A549 (cell line): ENCODE measurements at regions not wholly inside any gene's neighbourhood (a gene's known extent, or its start where the extent isn't known, plus 50 kb on each side); places are given as distances from the start of the nearest gene placed in this dataset.

Experiments used
- ATAC-seq, 2 experiments: fragments of 200-7000 bp in 1 of 2; fragments of >200 bp in 1 of 2; cut with Nextera tagmentation in 1 of 2; cut with Tn5 transposase in 1 of 2; 3 replicates each; pipeline versions ENCODE4 v1.8.0 to v1.9.1; 2018 to 2020; ENCODE audit warnings: mild to moderate bottlenecking in 1 of 2, moderate library complexity in 1 of 2
- CTCF ChIA-PET: fragments of 300-600 bp; sonication (Branson Sonifier 250); formaldehyde crosslinking; extraction: SDS; loops from one replicate; lab custom pipeline; 2021; ENCODE audit warnings: antibody characterized with exemption, inconsistent platforms; lab: Yijun Ruan, JAX
- POLR2A ChIA-PET: fragments of 350-600 bp; formaldehyde crosslinking; extraction: SDS; loops from one replicate; lab custom pipeline; 2021; ENCODE audit warnings: antibody characterized with exemption, inconsistent platforms; lab: Yijun Ruan, JAX
- DNase-seq, 2 experiments: peaks; one replicate each; pipeline versions ENCODE4 v3.0.0 to v3.0.0-alpha.2; 2011 to 2016; ENCODE audit warnings: low read depth in 1 of 2, low spot score in 1 of 2
- FAIRE-seq: peaks from 2 replicates; lab custom pipeline; 2011; peaks lifted over from hg19 to GRCh38; lab: Jason Lieb, UNC
- H3K27ac ChIP-seq, 2 experiments: fragments of >200 bp; sonication (Bioruptor Twin); formaldehyde crosslinking; 3 replicates each; pipeline ENCODE4 v1.5.1; 2016 to 2017
- H3K4me1 ChIP-seq: fragments of >200 bp; sonication (Bioruptor Twin); formaldehyde crosslinking; 3 replicates; pipeline ENCODE4 v1.6.1; 2016
- H3K4me2 ChIP-seq: fragments of >200 bp; sonication (Bioruptor Twin); formaldehyde crosslinking; 3 replicates; pipeline ENCODE4 v1.6.1; 2016
- H3K4me3 ChIP-seq: fragments of >200 bp; sonication (Bioruptor Twin); formaldehyde crosslinking; 3 replicates; pipeline ENCODE4 v1.5.1; 2016
- H3K9me3 ChIP-seq: fragments of >200 bp; sonication (Bioruptor Twin); formaldehyde crosslinking; 3 replicates; pipeline ENCODE4 v1.6.1; 2016
- BHLHE40 ChIP-seq: IDR thresholded peaks from 2 replicates; pipeline ENCODE4 v1.6.1; 2012; ENCODE audit warnings: low read depth, low read length, inconsistent platforms
- CHD4 ChIP-seq: fragments of 200-600 bp; sonication (generic); IDR thresholded peaks from 2 replicates; pipeline ENCODE4 v1.6.1; 2016; ENCODE audit warnings: antibody characterized with exemption, mild to moderate bottlenecking, borderline replicate concordance
- EHF ChIP-seq: fragments of 250-450 bp; sonication (Bioruptor Pico); IDR thresholded peaks from 2 replicates; pipeline ENCODE4 v1.5.0; 2020; ENCODE audit warnings: mild to moderate bottlenecking
- EHMT2 ChIP-seq: fragments of 200-600 bp; sonication (generic); IDR thresholded peaks from 2 replicates; pipeline ENCODE4 v1.6.1; 2016; ENCODE audit warnings: antibody characterized with exemption, low read depth, mild to moderate bottlenecking, moderate library complexity
- EP300 ChIP-seq, 2 experiments: fragments of >200 bp; sonication (Bioruptor Twin); formaldehyde crosslinking; IDR thresholded peaks; 2 replicates in 1 of 2; 3 replicates in 1 of 2; pipeline ENCODE4 v1.6.1; 2016 to 2017
- GATA3 ChIP-seq: IDR thresholded peaks from 2 replicates; pipeline ENCODE4 v1.6.1; 2012; ENCODE audit warnings: borderline replicate concordance
- KDM1A ChIP-seq: fragments of 200-600 bp; sonication (generic); IDR thresholded peaks from 2 replicates; pipeline ENCODE4 v1.6.1; 2016; ENCODE audit warnings: low read depth, mild to moderate bottlenecking
- KDM5A ChIP-seq: fragments of 200-600 bp; sonication (generic); IDR thresholded peaks from 2 replicates; pipeline ENCODE4 v1.6.1; 2016; ENCODE audit warnings: antibody characterized with exemption, mild to moderate bottlenecking
- MAFK ChIP-seq: fragments of 450-650 bp; IDR thresholded peaks from 2 replicates; pipeline ENCODE4 v1.6.1; 2014; ENCODE audit not compliant: partially characterized antibody
- MAZ ChIP-seq: fragments of 150-350 bp; IDR thresholded peaks from 2 replicates; pipeline ENCODE4 v1.6.1; 2014; ENCODE audit warnings: antibody characterized with exemption, low read depth, low read length, borderline replicate concordance
- NPAS2 ChIP-seq: fragments of 250-450 bp; sonication (Bioruptor Pico); IDR thresholded peaks from 2 replicates; pipeline ENCODE4 v1.8.0; 2022; ENCODE audit warnings: mild to moderate bottlenecking, moderate library complexity, borderline replicate concordance
- POLR2A ChIP-seq: IDR thresholded peaks from 2 replicates; pipeline ENCODE4 v1.6.1; 2012; ENCODE audit warnings: mild to moderate bottlenecking, low read length
- POLR2AphosphoS2 ChIP-seq: conservative IDR thresholded peaks from 2 replicates; pipeline ENCODE4 v1.6.1; 2012; ENCODE audit warnings: low read length, improper control_type of control experiment, inconsistent platforms
- RARB ChIP-seq: fragments of 250-450 bp; sonication (Bioruptor Pico); IDR thresholded peaks from 2 replicates; pipeline ENCODE4 v1.8.0; 2021; ENCODE audit warnings: mild to moderate bottlenecking, moderate library complexity
- RCOR1 ChIP-seq: fragments of 150-350 bp; IDR thresholded peaks from 2 replicates; pipeline ENCODE4 v1.6.1; 2014; ENCODE audit warnings: antibody characterized with exemption, low read length, low read depth
- RNF2 ChIP-seq: fragments of 200-600 bp; sonication (generic); IDR thresholded peaks from 2 replicates; pipeline ENCODE4 v1.6.1; 2016; ENCODE audit warnings: low read depth, mild to moderate bottlenecking, antibody characterized with exemption, moderate library complexity, borderline replicate concordance
- SREBF2 ChIP-seq: fragments of 450-650 bp; IDR thresholded peaks from 2 replicates; pipeline ENCODE4 v1.6.1; 2014; ENCODE audit warnings: mild to moderate bottlenecking, moderate library complexity
- TFCP2L1 ChIP-seq: fragments of 250-450 bp; sonication (Bioruptor Pico); IDR thresholded peaks from 2 replicates; pipeline ENCODE4 v1.5.0; 2021; ENCODE audit warnings: mild to moderate bottlenecking
- ZSCAN20 ChIP-seq: fragments of 250-450 bp; sonication (Bioruptor Pico); IDR thresholded peaks from 2 replicates; pipeline ENCODE4 v1.8.0; 2022; ENCODE audit warnings: mild to moderate bottlenecking, moderate library complexity
- WGBS: methylation state at CpG from one replicate; pipeline ENCODE4 v1.1.6; 2017; ENCODE audit errors: missing lambda C conversion rate; 5-methylcytosine and 5-hydroxymethylcytosine counted together
- TF ChIP-seq, protein P1 (sequence below): fragments of 450-650 bp; IDR thresholded peaks from 2 replicates; pipeline ENCODE4 v1.6.1; 2014; ENCODE audit warnings: antibody characterized with exemption
- TF ChIP-seq, protein P2 (sequence below): fragments of 250-450 bp; sonication (Bioruptor Pico); IDR thresholded peaks from 2 replicates; pipeline ENCODE4 v1.5.0; 2020; ENCODE audit warnings: low read depth, mild to moderate bottlenecking, moderate library complexity
- TF ChIP-seq, protein P3 (sequence below): IDR thresholded peaks from 2 replicates; pipeline ENCODE4 v1.6.1; 2012
- TF ChIP-seq, protein P4 (sequence below): fragments of >200 bp; sonication (Bioruptor Twin); formaldehyde crosslinking; IDR thresholded peaks from 3 replicates; pipeline ENCODE4 v1.5.1; 2016
- TF ChIP-seq, protein P5 (sequence below): fragments of 150-350 bp; IDR thresholded peaks from 2 replicates; pipeline ENCODE4 v1.6.1; 2014; ENCODE audit warnings: low read depth, mild to moderate bottlenecking, low read length
- TF ChIP-seq, protein P6 (sequence below): IDR thresholded peaks from 2 replicates; pipeline ENCODE4 v1.6.1; 2012
- TF ChIP-seq, protein P7 (sequence below): fragments of >200 bp; sonication (Bioruptor Twin); formaldehyde crosslinking; IDR thresholded peaks from 3 replicates; pipeline ENCODE4 v1.6.1; 2016

DNA sequence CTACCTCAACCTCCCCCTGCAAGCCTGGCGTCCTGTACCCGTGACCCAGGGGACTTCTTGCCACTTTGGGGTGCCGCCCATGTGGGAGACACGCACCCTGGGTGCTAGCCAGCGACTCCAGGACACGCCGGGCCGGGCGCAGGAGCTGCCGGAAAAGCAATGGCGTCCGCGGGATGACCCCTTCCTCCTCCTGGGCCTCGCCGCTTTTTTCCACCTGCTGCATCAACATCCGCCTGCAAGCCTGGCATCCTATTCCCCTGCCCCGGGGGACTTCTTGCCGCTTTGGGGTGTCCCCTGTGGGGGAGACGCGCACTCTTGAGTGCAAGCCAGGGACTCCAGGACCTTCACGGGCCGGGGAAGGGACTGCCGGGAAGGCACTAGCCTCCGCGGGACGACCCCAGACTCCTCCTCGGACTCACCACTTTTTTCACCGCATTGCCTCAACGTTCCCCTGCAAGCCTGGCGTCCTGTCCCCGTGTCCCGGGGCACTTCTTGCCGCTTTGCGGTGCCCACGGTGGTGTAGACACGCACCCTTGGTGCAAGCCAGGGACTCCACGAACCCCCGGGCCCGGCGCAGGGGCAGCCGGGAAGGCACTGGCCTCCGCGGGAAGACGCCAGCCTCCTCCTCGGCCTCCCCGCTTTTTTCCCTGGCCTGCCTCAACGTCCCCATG lies 237.8 kb downstream of the TUBA3C start:
- Histone ChIP-seq H3K27ac (no peak overlapping the region), H3K4me2 (no peak overlapping the region), H3K4me3 (no peak overlapping the region), H3K9me3 (no peaks in the 10 kb centered on the region), H3K4me1 (no peaks in the 10 kb centered on the region)
- FAIRE-seq (no peak), DNase-seq (no peak), ATAC-seq (no peak)
- ChIA-PET CTCF (no interaction called here), POLR2A (no interaction called here)
- TF ChIP-seq, protein P1, sequence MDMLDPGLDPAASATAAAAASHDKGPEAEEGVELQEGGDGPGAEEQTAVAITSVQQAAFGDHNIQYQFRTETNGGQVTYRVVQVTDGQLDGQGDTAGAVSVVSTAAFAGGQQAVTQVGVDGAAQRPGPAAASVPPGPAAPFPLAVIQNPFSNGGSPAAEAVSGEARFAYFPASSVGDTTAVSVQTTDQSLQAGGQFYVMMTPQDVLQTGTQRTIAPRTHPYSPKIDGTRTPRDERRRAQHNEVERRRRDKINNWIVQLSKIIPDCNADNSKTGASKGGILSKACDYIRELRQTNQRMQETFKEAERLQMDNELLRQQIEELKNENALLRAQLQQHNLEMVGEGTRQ: no peak
- TF ChIP-seq ZSCAN20 (CRISPR knock-in tag) (no peak), GATA3 (no peak), RARB (CRISPR knock-in tag) (no peak), CHD4 (no peak), SREBF2 (no peak), RNF2 (no peak), KDM1A (no peak), NPAS2 (CRISPR knock-in tag) (no peak), BHLHE40 (no peak), POLR2A (no peak), KDM5A (no peak), EHMT2 (no peak)
- TF ChIP-seq, protein P2, sequence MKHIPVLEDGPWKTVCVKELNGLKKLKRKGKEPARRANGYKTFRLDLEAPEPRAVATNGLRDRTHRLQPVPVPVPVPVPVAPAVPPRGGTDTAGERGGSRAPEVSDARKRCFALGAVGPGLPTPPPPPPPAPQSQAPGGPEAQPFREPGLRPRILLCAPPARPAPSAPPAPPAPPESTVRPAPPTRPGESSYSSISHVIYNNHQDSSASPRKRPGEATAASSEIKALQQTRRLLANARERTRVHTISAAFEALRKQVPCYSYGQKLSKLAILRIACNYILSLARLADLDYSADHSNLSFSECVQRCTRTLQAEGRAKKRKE (CRISPR knock-in tag): no peak
- TF ChIP-seq, protein P3, sequence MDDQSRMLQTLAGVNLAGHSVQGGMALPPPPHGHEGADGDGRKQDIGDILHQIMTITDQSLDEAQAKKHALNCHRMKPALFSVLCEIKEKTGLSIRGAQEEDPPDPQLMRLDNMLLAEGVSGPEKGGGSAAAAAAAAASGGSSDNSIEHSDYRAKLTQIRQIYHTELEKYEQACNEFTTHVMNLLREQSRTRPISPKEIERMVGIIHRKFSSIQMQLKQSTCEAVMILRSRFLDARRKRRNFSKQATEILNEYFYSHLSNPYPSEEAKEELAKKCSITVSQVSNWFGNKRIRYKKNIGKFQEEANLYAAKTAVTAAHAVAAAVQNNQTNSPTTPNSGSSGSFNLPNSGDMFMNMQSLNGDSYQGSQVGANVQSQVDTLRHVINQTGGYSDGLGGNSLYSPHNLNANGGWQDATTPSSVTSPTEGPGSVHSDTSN: no peak
- TF ChIP-seq, protein P4, sequence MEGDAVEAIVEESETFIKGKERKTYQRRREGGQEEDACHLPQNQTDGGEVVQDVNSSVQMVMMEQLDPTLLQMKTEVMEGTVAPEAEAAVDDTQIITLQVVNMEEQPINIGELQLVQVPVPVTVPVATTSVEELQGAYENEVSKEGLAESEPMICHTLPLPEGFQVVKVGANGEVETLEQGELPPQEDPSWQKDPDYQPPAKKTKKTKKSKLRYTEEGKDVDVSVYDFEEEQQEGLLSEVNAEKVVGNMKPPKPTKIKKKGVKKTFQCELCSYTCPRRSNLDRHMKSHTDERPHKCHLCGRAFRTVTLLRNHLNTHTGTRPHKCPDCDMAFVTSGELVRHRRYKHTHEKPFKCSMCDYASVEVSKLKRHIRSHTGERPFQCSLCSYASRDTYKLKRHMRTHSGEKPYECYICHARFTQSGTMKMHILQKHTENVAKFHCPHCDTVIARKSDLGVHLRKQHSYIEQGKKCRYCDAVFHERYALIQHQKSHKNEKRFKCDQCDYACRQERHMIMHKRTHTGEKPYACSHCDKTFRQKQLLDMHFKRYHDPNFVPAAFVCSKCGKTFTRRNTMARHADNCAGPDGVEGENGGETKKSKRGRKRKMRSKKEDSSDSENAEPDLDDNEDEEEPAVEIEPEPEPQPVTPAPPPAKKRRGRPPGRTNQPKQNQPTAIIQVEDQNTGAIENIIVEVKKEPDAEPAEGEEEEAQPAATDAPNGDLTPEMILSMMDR: no peak
- TF ChIP-seq, protein P5, sequence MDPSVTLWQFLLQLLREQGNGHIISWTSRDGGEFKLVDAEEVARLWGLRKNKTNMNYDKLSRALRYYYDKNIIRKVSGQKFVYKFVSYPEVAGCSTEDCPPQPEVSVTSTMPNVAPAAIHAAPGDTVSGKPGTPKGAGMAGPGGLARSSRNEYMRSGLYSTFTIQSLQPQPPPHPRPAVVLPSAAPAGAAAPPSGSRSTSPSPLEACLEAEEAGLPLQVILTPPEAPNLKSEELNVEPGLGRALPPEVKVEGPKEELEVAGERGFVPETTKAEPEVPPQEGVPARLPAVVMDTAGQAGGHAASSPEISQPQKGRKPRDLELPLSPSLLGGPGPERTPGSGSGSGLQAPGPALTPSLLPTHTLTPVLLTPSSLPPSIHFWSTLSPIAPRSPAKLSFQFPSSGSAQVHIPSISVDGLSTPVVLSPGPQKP: no peak
- TF ChIP-seq, protein P6, sequence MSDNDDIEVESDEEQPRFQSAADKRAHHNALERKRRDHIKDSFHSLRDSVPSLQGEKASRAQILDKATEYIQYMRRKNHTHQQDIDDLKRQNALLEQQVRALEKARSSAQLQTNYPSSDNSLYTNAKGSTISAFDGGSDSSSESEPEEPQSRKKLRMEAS: no peak
- TF ChIP-seq, protein P7, sequence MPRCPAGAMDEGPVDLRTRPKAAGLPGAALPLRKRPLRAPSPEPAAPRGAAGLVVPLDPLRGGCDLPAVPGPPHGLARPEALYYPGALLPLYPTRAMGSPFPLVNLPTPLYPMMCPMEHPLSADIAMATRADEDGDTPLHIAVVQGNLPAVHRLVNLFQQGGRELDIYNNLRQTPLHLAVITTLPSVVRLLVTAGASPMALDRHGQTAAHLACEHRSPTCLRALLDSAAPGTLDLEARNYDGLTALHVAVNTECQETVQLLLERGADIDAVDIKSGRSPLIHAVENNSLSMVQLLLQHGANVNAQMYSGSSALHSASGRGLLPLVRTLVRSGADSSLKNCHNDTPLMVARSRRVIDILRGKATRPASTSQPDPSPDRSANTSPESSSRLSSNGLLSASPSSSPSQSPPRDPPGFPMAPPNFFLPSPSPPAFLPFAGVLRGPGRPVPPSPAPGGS: no peak
- WGBS: 66% methylated on average over 14 of the region's 47 CpGs

DNA sequence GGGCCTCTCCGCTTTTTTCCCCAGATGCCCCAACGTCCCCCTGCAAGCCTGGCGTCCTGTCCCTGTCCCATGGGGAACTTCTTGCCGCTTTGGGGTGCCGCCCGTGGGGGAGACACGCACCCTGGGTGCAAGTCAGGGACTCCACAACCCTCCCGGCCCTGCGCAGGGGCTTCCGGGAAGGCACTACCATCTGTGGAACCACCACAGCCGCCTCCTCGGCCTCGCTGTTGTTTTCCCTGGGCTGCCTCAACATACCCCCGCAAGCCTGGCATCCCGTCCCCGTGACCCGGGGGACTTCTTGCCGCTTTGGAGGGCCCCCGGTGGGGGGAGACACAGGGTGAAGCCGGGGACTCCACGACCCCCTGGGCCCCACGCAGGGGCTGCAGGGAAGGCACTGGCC lies 238.4 kb downstream of the TUBA3C start:
- Histone ChIP-seq H3K9me3 (no peaks in the 10 kb centered on the region), H3K4me2 (no peak overlapping the region), H3K4me1 (no peaks in the 10 kb centered on the region), H3K27ac (no peak overlapping the region), H3K4me3 (no peak overlapping the region)
- ChIA-PET POLR2A (no interaction called here), CTCF (no interaction called here)
- ATAC-seq (no peak), FAIRE-seq (no peak), DNase-seq (no peak)
- 42% methylated on average over 13 of the region's 22 CpGs for WGBS
- TF ChIP-seq EP300 (IDR thresholded peaks at IDR 0.05): no peak
- no peak for TF ChIP-seq MAZ
- TF ChIP-seq KDM5A: no peak
- no peak for TF ChIP-seq TFCP2L1 (CRISPR knock-in tag)
- TF ChIP-seq, protein P5: no peak
- no peak for TF ChIP-seq RNF2
- TF ChIP-seq NPAS2 (CRISPR knock-in tag): no peak
- TF ChIP-seq RARB (CRISPR knock-in tag): no peak
- TF ChIP-seq EHF (CRISPR knock-in tag): no peak
- TF ChIP-seq MAFK: no peak
- TF ChIP-seq POLR2AphosphoS2: no peak
- no peak for TF ChIP-seq RCOR1
